Dedifferentiated amniotic fluid mesenchymal stem cell (primary cell): ENCODE measurements at regions not wholly inside any gene's neighbourhood (a gene's known extent, or its start where the extent isn't known, plus 50 kb on each side); places are given as distances from the start of the nearest gene placed in this dataset.

ENCODE experiments used
- DNase-seq: peaks from one replicate; pipeline ENCODE4 v3.0.0-alpha.2; 2016; ENCODE audit errors: extremely low spot score

DNA sequence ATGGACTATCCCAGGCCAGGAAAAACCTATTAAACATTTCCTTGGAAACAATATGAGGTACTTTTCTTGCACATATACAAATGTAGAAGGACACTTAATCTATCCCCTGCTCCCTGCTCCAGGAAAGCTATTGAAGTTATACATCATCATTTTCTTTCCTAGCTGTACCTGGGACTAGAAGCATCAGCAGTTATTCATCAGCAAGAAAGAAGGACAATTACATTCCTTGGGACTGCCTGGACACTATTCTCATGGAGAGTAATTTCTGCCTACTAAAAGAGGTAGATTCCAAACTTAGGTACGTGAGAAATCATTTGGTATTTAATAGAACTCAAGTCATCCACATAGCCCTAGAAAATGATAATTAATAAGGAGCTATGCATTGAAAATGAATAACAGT is 51.0 kb upstream of the PICALM start:
- no peak for DNase-seq

DNA sequence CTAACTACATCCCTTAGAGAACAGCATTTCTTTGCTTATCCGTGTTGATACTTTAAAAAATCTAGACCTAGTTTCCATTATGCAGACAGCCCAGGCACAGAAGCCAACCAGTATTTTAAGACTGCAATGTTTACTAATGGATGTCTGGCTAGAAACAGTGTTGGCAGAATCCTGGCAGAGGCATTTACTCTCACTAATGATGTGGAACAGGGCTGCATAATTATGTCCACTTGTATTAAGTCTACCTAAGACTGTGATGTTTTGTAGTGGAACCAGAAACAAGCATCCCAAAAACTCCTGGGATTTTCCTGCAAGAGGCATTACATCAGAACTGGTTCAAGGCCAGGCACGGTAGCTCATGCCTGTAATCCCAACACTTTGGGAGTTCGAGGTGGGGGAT is 50.2 kb upstream of the PICALM start:
- DNase-seq: no peak
